Ovary (tissue), 7 donors: ENCODE measurements at regions not wholly inside any gene's neighbourhood (a gene's known extent, or its start where the extent isn't known, plus 50 kb on each side); places are given as distances from the start of the nearest gene placed in this dataset.
"Not testable (repeated sequence)": the region's sequence is repeated elsewhere in the genome, so short reads cannot be mapped to it uniquely, and the experiment has no call there.

Experiments
- DNase-seq, 5 donors: peaks; one replicate each; pipeline ENCODE4 v3.0.0-alpha.2; 2019 to 2020
- H3K27ac ChIP-seq, 2 donors: fragments of 200-600 bp; one replicate each; pipeline versions ENCODE4 v1.5.1 to v1.8.0; 2019 to 2022
- H3K27me3 ChIP-seq: fragments of 200-600 bp; one replicate; pipeline ENCODE4 v1.8.0; 2022
- H3K36me3 ChIP-seq: fragments of 200-600 bp; sonication (generic); one replicate; pipeline ENCODE4 v1.5.1; 2019
- H3K4me1 ChIP-seq: one replicate; pipeline ENCODE4 v1.8.1; 2013; ENCODE audit warnings: mild to moderate bottlenecking, moderate library complexity; ENCODE audit not compliant: insufficient read depth
- H3K4me3 ChIP-seq: fragments of 200-600 bp; sonication (generic); one replicate; pipeline ENCODE4 v1.5.1; 2017
- H3K9me3 ChIP-seq, 2 donors: fragments of 200-600 bp in 1 of 2; sonication (generic) in 1 of 2; one replicate each; pipeline versions ENCODE4 v1.5.1 to v1.8.1; 2013 to 2019; ENCODE audit warnings: mild to moderate bottlenecking in 1 of 2, moderate library complexity in 1 of 2
- CTCF ChIP-seq, 3 donors: fragments of 450-650 bp in 2 of 3; fragments of 200-600 bp in 1 of 3; IDR thresholded peaks; one replicate each; pipeline versions ENCODE4 v1.5.1 to v1.8.0; 2016 to 2022; ENCODE audit warnings: antibody characterized with exemption in 3 of 3, mild to moderate bottlenecking in 1 of 3
- EP300 ChIP-seq: sonication (generic); formaldehyde crosslinking; IDR thresholded peaks from one replicate; pipeline ENCODE4 v1.6.1; 2017; ENCODE audit warnings: antibody characterized with exemption
- POLR2A ChIP-seq: fragments of 450-650 bp; IDR thresholded peaks from one replicate; pipeline ENCODE4 v1.6.1; 2017; ENCODE audit warnings: antibody characterized with exemption, mild to moderate bottlenecking, moderate library complexity
- WGBS, 3 donors: extraction: QIAGEN DNeasy Blood & Tissue Kit in 1 of 3; methylation state at CpG; one replicate each; pipeline versions ENCODE4 v1.1.5 to v1.1.7; 2013 to 2017; 5-methylcytosine and 5-hydroxymethylcytosine counted together
- intact Hi-C, 4 donors: fragments of 100-400 bp; cut with DNase I; formaldehyde crosslinking; loops; one replicate each; pipeline versions ENCODE4 v1.11.0 to v1.15.1; 2022 to 2023
- donor health status: DM: no; HTN: no; CAD: no; lungs with moderate emphysema.
- donor health status: DM: no; HTN: no; CAD: no.
- donor health status: Bipolar disorder and iron deficiency.
- donor health status: DM: no; HTN: no; CAD: no.
- donor health status: DM: yes; HTN: yes; CAD: no.

- WGBS, 3 donors = 58 to 75% (median 61%) methylated on average over 2 of the region's 2 CpGs
- H3K36me3 ChIP-seq = no peaks in the 10 kb centered on the region
Observed at GRCh38 chr10:23648618-23649017, 209.7 kb downstream of the OTUD1 start.

GRCh38 chr10:23656735-23657134 lies 217.9 kb downstream of the OTUD1 start:
- Histone ChIP-seq H3K4me3 (no peak overlapping the region), H3K36me3 (no peaks in the 10 kb centered on the region), H3K4me1 (no peaks in the 10 kb centered on the region), H3K27me3 (no peaks in the 10 kb centered on the region), H3K9me3 (no peaks in the 10 kb centered on the region), H3K27ac (no peak overlapping the region)
- no peak for TF ChIP-seq CTCF (IDR thresholded peaks at IDR 0.05)
- TF ChIP-seq EP300 = no peak
- TF ChIP-seq POLR2A = no peak
- intact Hi-C loops = loop anchor here in 1 of 4 donors (5.0 kb wide), 1 partner anchor 444 kb away; no protein-coding TSS in a partner anchor
- no peak for DNase-seq

More at GRCh38 chr10:23648618-23649017, 209.7 kb downstream of the OTUD1 start:
- H3K4me1 ChIP-seq = no peaks in the 10 kb centered on the region
- TF ChIP-seq POLR2A (no peak), EP300 (no peak), CTCF (IDR thresholded peaks at IDR 0.05) (no peak)
- no peak overlapping the region for H3K27ac ChIP-seq
- intact Hi-C loops = no loop called here
- no peak for DNase-seq
- H3K9me3 ChIP-seq = no peaks in the 10 kb centered on the region
- H3K4me3 ChIP-seq = no peak overlapping the region
- no peaks in the 10 kb centered on the region for H3K27me3 ChIP-seq

GRCh38 chr10:23657677-23658076 lies 218.8 kb downstream of the OTUD1 start:
- DNase-seq = no peak
- intact Hi-C loops = loop anchor here in 1 of 4 donors (5.0 kb wide), 1 partner anchor 445 kb away; no protein-coding TSS in a partner anchor
- H3K4me1 ChIP-seq = no peaks in the 10 kb centered on the region

GRCh38 chr10:23671866-23672265 lies 233.0 kb downstream of the OTUD1 start:
- 61 to 70% (median 67%) methylated on average over 7 of the region's 7 CpGs for WGBS, 3 donors
- H3K9me3 ChIP-seq, H3K36me3 ChIP-seq, H3K4me3 ChIP-seq, H3K4me1 ChIP-seq, DNase-seq, H3K27ac ChIP-seq, H3K27me3 ChIP-seq: not testable (repeated sequence)
- intact Hi-C loops = loop anchor here in 1 of 4 donors (5.0 kb wide), 1 partner anchor 1825 kb away; no protein-coding TSS in a partner anchor

More at GRCh38 chr10:23657677-23658076, 218.8 kb downstream of the OTUD1 start:
- TF ChIP-seq POLR2A (no peak), CTCF (IDR thresholded peaks at IDR 0.05) (no peak), EP300 (no peak)
- no peaks in the 10 kb centered on the region for H3K9me3 ChIP-seq
- no peak overlapping the region for H3K4me3 ChIP-seq
- no peaks in the 10 kb centered on the region for H3K27me3 ChIP-seq
- no peaks in the 10 kb centered on the region for H3K36me3 ChIP-seq
- H3K27ac ChIP-seq = no peak overlapping the region

GRCh38 chr10:23675585-23675984 lies 236.7 kb downstream of the OTUD1 start:
- TF ChIP-seq POLR2A (no peak), CTCF (IDR thresholded peaks at IDR 0.05) (no peak), EP300 (no peak)
- Histone ChIP-seq H3K9me3 (no peaks in the 10 kb centered on the region), H3K27ac (no peak overlapping the region), H3K27me3 (no peaks in the 10 kb centered on the region), H3K4me1 (no peaks in the 10 kb centered on the region), H3K4me3 (no peak overlapping the region), H3K36me3 (no peaks in the 10 kb centered on the region)
- no peak for DNase-seq
- WGBS, 3 donors = 72 to 79% (median 72%) methylated on average over 2 of the region's 2 CpGs
- intact Hi-C loops = no loop called here
